ENCODE measurements at regions not wholly inside any gene's neighbourhood (a gene's known extent, or its start where the extent isn't known, plus 50 kb on each side); places are given as distances from the start of the nearest gene placed in this dataset.
"Not testable (repeated sequence)": the region's sequence is repeated elsewhere in the genome, so short reads cannot be mapped to it uniquely, and the experiment has no call there.

DNA sequence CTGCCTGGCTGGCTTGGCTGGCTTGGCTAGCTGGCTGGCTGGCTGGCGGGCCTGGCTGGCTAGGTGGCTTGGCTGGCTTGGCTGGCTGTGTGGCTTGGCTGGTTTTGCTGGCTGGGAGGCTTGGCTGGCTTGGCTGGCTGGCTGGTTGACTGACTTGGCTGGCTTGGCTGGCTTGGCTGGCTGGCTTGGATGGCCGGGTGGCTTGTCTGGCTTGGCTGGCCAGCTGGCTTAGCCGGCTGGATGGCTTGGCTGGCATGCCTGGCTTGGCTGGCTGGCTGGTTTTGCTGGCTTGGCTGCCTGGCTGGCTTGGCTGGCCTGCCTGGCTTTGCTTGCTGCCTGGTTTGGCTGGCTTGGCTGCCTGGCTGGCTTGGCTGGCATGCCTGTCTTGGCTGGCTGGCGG is 2817.3 kb downstream of the RPIA start:
- not testable (repeated sequence) for H3K9ac ChIP-seq (ENCODE audit: low read depth in 1 of 3, low read length in 3 of 3); H3K9me3 ChIP-seq (ENCODE audit: control insufficient read depth in 3 of 3, low read length in 3 of 3); H3K36me3 ChIP-seq (ENCODE audit: control insufficient read depth in 3 of 3, insufficient read depth in 3 of 3, low read length in 3 of 3)

DNA sequence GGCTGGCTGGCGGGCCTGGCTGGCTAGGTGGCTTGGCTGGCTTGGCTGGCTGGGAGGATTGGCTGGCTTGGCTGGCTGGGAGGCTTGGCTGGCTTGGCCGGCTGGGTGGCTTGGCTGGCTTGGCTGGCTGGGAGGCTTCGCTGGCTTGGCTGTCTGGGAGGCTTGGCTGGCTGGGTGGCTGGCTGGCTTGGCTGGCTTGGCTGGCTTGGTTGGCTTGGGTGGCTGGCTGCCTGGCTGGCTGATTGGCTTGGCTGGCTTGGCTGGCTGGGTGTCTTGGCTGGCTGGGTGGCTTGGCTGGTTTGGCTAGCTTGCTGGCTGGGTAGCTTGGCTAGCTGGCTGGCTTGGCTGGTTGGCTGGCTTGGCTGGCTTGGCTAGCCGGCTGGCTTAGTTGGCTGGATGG is 2817.8 kb downstream of the RPIA start:
- not testable (repeated sequence) for H3K27me3 ChIP-seq (ENCODE audit: control insufficient read depth in 3 of 3, insufficient read depth in 3 of 3, low read length in 3 of 3); H3K9ac ChIP-seq (ENCODE audit: low read depth in 1 of 3, low read length in 3 of 3); H3K27ac ChIP-seq (ENCODE audit: low read depth, low read length); H3K9me3 ChIP-seq (ENCODE audit: control insufficient read depth in 3 of 3, low read length in 3 of 3); H3K4me1 ChIP-seq (ENCODE audit: control insufficient read depth in 3 of 3, insufficient read depth in 3 of 3, low read length in 3 of 3); H3K4me3 ChIP-seq (ENCODE audit: low read length in 3 of 3); H3K36me3 ChIP-seq (ENCODE audit: control insufficient read depth in 3 of 3, insufficient read depth in 3 of 3, low read length in 3 of 3)

More for the DNA sequence above, 2817.3 kb downstream of the RPIA start:
- H3K4me3 ChIP-seq (ENCODE audit: low read length in 3 of 3); H3K27me3 ChIP-seq (ENCODE audit: control insufficient read depth in 3 of 3, insufficient read depth in 3 of 3, low read length in 3 of 3); H3K4me1 ChIP-seq (ENCODE audit: control insufficient read depth in 3 of 3, insufficient read depth in 3 of 3, low read length in 3 of 3); H3K27ac ChIP-seq (ENCODE audit: low read depth, low read length): not testable (repeated sequence)

DNA sequence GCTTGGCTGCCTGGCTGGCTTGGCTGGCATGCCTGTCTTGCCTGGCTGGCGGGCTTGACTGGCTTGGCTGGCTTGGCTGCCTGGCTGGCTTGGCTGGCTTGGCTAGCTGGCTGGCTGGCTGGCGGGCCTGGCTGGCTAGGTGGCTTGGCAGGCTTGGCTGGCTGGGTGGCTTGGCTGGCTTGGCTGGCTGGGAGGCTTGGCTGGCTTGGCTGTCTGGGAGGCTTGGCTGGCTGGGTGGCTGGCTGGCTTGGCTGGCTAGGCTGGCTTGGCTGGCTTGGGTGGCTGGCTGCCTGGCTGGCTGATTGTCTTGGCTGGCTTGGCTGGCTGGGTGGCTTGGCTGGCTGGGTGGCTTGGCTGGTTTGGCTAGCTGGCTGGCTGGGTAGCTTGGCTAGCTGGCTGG is 2819.7 kb downstream of the RPIA start:
- H3K27ac ChIP-seq (ENCODE audit: low read depth, low read length); H3K4me1 ChIP-seq (ENCODE audit: control insufficient read depth in 3 of 3, insufficient read depth in 3 of 3, low read length in 3 of 3); H3K4me3 ChIP-seq (ENCODE audit: low read length in 3 of 3); H3K9ac ChIP-seq (ENCODE audit: low read depth in 1 of 3, low read length in 3 of 3); H3K27me3 ChIP-seq (ENCODE audit: control insufficient read depth in 3 of 3, insufficient read depth in 3 of 3, low read length in 3 of 3); H3K9me3 ChIP-seq (ENCODE audit: control insufficient read depth in 3 of 3, low read length in 3 of 3); H3K36me3 ChIP-seq (ENCODE audit: control insufficient read depth in 3 of 3, insufficient read depth in 3 of 3, low read length in 3 of 3): not testable (repeated sequence)

DNA sequence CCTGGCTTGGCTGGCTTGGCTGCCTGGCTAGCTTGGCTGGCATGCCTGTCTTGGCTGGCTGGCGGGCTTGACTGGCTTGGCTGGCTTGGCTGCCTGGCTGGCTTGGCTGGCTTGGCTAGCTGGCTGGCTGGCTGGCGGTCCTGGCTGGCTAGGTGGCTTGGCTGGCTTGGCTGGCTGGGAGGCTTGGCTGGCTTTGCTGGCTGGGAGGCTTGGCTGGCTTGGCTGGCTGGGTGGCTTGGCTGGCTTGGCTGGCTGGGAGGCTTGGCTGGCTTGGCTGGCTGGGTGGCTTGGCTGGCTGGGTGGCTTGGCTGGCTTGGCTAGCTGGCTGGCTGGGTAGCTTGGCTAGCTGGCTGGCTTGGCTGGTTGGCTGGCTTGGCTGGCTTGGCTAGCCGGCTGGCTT is 2824.5 kb downstream of the RPIA start:
- not testable (repeated sequence) for H3K9me3 ChIP-seq (ENCODE audit: control insufficient read depth in 3 of 3, low read length in 3 of 3); H3K4me1 ChIP-seq (ENCODE audit: control insufficient read depth in 3 of 3, insufficient read depth in 3 of 3, low read length in 3 of 3); H3K4me3 ChIP-seq (ENCODE audit: low read length in 3 of 3); H3K27ac ChIP-seq (ENCODE audit: low read depth, low read length); H3K36me3 ChIP-seq (ENCODE audit: control insufficient read depth in 3 of 3, insufficient read depth in 3 of 3, low read length in 3 of 3); H3K9ac ChIP-seq (ENCODE audit: low read depth in 1 of 3, low read length in 3 of 3); H3K27me3 ChIP-seq (ENCODE audit: control insufficient read depth in 3 of 3, insufficient read depth in 3 of 3, low read length in 3 of 3)

DNA sequence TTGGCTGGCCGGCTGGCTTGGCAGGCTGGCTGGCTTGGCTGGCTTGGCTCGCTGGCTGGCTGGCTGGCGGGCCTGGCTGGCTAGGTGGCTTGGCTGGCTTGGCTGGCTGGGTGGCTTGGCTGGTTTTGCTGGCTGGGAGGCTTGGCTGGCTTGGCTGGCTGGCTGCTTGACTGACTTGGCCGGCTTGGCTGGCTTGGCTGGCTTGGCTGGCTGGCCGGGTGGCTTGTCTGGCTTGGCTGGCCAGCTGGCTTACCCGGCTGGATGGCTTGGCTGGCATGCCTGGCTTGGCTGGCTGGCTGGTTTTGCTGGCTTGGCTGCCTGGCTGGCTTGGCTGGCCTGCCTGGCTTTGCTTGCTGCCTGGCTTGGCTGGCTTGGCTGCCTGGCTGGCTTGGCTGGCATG is 2825.2 kb downstream of the RPIA start:
- H3K9ac ChIP-seq (ENCODE audit: low read depth in 1 of 3, low read length in 3 of 3); H3K36me3 ChIP-seq (ENCODE audit: control insufficient read depth in 3 of 3, insufficient read depth in 3 of 3, low read length in 3 of 3); H3K4me3 ChIP-seq (ENCODE audit: low read length in 3 of 3); H3K27ac ChIP-seq (ENCODE audit: low read depth, low read length); H3K27me3 ChIP-seq (ENCODE audit: control insufficient read depth in 3 of 3, insufficient read depth in 3 of 3, low read length in 3 of 3); H3K4me1 ChIP-seq (ENCODE audit: control insufficient read depth in 3 of 3, insufficient read depth in 3 of 3, low read length in 3 of 3); H3K9me3 ChIP-seq (ENCODE audit: control insufficient read depth in 3 of 3, low read length in 3 of 3): not testable (repeated sequence)

DNA sequence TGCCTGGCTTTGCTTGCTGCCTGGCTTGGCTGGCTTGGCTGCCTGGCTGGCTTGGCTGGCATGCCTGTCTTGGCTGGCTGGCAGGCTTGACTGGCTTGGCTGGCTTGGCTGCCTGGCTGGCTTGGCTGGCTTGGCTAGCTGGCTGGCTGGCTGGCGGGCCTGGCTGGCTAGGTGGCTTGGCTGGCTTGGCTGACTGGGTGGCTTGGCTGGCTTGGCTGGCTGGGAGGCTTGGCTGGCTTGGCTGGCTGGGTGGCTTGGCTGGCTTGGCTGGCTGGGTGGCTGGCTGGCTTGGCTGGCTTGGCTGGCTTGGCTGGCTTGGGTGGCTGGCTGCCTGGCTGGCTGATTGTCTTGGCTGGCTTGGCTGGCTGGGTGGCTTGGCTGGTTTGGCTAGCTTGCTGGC is 2826.4 kb downstream of the RPIA start:
- not testable (repeated sequence) for H3K27me3 ChIP-seq (ENCODE audit: control insufficient read depth in 3 of 3, insufficient read depth in 3 of 3, low read length in 3 of 3); H3K4me3 ChIP-seq (ENCODE audit: low read length in 3 of 3); H3K4me1 ChIP-seq (ENCODE audit: control insufficient read depth in 3 of 3, insufficient read depth in 3 of 3, low read length in 3 of 3); H3K9me3 ChIP-seq (ENCODE audit: control insufficient read depth in 3 of 3, low read length in 3 of 3); H3K36me3 ChIP-seq (ENCODE audit: control insufficient read depth in 3 of 3, insufficient read depth in 3 of 3, low read length in 3 of 3); H3K9ac ChIP-seq (ENCODE audit: low read depth in 1 of 3, low read length in 3 of 3); H3K27ac ChIP-seq (ENCODE audit: low read depth, low read length)

DNA sequence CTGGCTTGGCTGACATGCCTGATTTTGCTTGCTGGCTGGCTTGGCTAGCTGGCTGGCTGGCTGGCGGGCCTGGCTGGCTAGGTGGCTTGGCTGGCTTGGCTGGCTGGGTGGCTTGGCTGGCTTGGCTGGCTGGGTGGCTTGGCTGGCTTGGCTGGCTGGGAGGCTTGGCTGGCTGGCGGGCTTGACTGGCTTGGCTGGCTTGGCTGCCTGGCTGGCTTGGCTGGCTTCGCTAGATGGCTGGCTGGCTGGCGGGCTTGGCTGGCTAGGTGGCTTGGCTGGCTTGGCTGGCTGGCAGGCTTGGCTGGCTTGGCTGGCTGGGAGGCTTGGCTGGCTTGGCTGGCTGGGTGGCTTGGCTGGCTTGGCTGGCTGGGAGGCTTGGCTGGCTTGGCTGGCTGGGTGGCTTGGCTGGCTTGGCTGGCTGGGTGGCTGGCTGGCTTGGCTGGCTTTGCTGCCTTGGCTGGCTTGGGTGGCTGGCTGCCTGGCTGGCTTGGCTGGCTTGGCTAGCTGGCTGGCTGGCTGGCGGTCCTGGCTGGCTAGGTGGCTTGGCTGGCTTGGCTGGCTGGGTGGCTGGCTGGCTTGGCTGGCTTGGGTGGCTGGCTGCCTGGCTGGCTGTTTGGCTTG is 2827.0 kb downstream of the RPIA start:
- not testable (repeated sequence) for H3K9ac ChIP-seq (ENCODE audit: low read depth in 1 of 3, low read length in 3 of 3); H3K36me3 ChIP-seq (ENCODE audit: control insufficient read depth in 3 of 3, insufficient read depth in 3 of 3, low read length in 3 of 3); H3K27me3 ChIP-seq (ENCODE audit: control insufficient read depth in 3 of 3, insufficient read depth in 3 of 3, low read length in 3 of 3)

DNA sequence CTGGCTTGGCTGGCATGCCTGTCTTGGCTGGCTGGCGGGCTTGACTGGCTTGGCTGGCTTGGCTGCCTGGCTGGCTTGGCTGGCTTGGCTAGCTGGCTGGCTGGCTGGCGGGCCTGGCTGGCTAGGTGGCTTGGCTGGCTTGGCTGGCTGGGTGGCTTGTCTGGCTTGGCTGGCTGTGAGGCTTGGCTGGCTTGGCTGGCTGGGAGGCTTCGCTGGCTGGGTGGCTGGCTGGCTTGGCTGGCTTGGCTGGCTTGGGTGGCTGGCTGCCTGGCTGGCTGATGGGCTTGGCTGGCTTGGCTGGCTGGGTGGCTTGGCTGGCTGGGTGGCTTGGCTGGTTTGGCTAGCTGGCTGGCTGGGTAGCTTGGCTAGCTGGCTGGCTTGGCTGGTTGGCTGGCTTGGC is 2827.9 kb downstream of the RPIA start:
- not testable (repeated sequence) for H3K36me3 ChIP-seq (ENCODE audit: control insufficient read depth in 3 of 3, insufficient read depth in 3 of 3, low read length in 3 of 3); H3K4me1 ChIP-seq (ENCODE audit: control insufficient read depth in 3 of 3, insufficient read depth in 3 of 3, low read length in 3 of 3); H3K27ac ChIP-seq (ENCODE audit: low read depth, low read length); H3K27me3 ChIP-seq (ENCODE audit: control insufficient read depth in 3 of 3, insufficient read depth in 3 of 3, low read length in 3 of 3); H3K4me3 ChIP-seq (ENCODE audit: low read length in 3 of 3); H3K9ac ChIP-seq (ENCODE audit: low read depth in 1 of 3, low read length in 3 of 3); H3K9me3 ChIP-seq (ENCODE audit: control insufficient read depth in 3 of 3, low read length in 3 of 3)

More for the DNA sequence above, 2827.0 kb downstream of the RPIA start:
- H3K4me3 ChIP-seq (ENCODE audit: low read length in 3 of 3); H3K9me3 ChIP-seq (ENCODE audit: control insufficient read depth in 3 of 3, low read length in 3 of 3); H3K4me1 ChIP-seq (ENCODE audit: control insufficient read depth in 3 of 3, insufficient read depth in 3 of 3, low read length in 3 of 3); H3K27ac ChIP-seq (ENCODE audit: low read depth, low read length): not testable (repeated sequence)

DNA sequence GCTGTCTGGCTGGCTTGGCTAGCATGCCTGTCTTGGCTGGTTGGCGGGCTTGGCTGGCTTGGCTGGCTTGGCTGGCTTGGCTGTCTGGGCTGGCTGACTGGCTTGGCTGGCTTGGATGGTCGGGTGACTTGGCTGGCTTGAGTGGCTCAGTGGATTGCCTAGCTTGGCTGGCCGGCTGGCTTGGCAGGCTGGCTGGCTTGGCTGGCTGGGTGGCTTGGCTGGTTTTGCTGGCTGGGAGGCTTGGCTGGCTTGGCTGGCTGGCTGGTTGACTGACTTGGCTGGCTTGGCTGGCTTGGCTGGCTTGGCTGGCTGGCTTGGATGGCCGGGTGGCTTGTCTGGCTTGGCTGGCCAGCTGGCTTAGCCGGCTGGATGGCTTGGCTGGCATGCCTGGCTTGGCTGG is 2828.4 kb downstream of the RPIA start:
- H3K9ac ChIP-seq (ENCODE audit: low read depth in 1 of 3, low read length in 3 of 3); H3K4me3 ChIP-seq (ENCODE audit: low read length in 3 of 3); H3K27ac ChIP-seq (ENCODE audit: low read depth, low read length); H3K36me3 ChIP-seq (ENCODE audit: control insufficient read depth in 3 of 3, insufficient read depth in 3 of 3, low read length in 3 of 3); H3K9me3 ChIP-seq (ENCODE audit: control insufficient read depth in 3 of 3, low read length in 3 of 3); H3K4me1 ChIP-seq (ENCODE audit: control insufficient read depth in 3 of 3, insufficient read depth in 3 of 3, low read length in 3 of 3); H3K27me3 ChIP-seq (ENCODE audit: control insufficient read depth in 3 of 3, insufficient read depth in 3 of 3, low read length in 3 of 3): not testable (repeated sequence)

DNA sequence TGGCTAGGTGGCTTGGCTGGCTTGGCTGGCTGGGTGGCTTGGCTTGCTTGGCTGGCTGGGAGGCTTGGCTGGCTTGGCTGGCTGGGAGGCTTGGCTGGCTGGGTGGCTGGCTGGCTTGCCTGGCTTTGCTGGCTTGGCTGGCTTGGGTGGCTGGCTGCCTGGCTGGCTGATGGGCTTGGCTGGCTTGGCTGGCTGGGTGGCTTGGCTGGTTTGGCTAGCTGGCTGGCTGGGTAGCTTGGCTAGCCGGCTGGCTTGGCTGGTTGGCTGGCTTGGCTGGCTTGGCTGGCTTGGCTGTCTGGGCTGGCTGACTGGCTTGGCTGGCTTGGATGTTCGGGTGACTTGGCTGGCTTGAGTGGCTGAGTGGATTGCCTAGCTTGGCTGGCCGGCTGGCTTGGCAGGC is 2829.1 kb downstream of the RPIA start:
- H3K27ac ChIP-seq (ENCODE audit: low read depth, low read length); H3K36me3 ChIP-seq (ENCODE audit: control insufficient read depth in 3 of 3, insufficient read depth in 3 of 3, low read length in 3 of 3); H3K9me3 ChIP-seq (ENCODE audit: control insufficient read depth in 3 of 3, low read length in 3 of 3); H3K27me3 ChIP-seq (ENCODE audit: control insufficient read depth in 3 of 3, insufficient read depth in 3 of 3, low read length in 3 of 3); H3K4me1 ChIP-seq (ENCODE audit: control insufficient read depth in 3 of 3, insufficient read depth in 3 of 3, low read length in 3 of 3); H3K4me3 ChIP-seq (ENCODE audit: low read length in 3 of 3); H3K9ac ChIP-seq (ENCODE audit: low read depth in 1 of 3, low read length in 3 of 3): not testable (repeated sequence)

DNA sequence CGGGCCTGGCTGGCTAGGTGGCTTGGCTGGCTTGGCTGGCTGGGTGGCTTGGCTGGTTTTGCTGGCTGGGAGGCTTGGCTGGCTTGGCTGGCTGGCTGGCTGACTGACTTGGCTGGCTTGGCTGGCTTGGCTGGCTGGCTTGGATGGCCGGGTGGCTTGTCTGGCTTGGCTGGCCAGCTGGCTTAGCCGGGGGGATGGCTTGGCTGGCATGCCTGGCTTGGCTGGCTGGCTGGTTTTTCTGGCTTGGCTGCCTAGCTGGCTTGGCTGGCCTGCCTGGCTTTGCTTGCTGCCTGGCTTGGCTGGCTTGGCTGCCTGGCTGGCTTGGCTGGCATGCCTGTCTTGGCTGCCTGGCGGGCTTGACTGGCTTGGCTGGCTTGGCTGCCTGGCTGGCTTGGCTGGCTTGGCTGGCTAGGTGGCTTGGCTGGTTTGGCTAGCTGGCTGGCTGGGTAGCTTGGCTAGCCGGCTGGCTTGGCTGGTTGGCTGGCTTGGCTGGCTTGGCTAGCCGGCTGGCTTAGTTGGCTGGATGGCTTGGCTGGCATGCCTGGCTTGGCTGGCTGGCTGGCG is 2829.6 kb downstream of the RPIA start:
- not testable (repeated sequence) for H3K36me3 ChIP-seq (ENCODE audit: control insufficient read depth in 3 of 3, insufficient read depth in 3 of 3, low read length in 3 of 3); H3K9ac ChIP-seq (ENCODE audit: low read depth in 1 of 3, low read length in 3 of 3)

More for the DNA sequence above, 2829.6 kb downstream of the RPIA start:
- H3K27me3 ChIP-seq (ENCODE audit: control insufficient read depth in 3 of 3, insufficient read depth in 3 of 3, low read length in 3 of 3); H3K4me1 ChIP-seq (ENCODE audit: control insufficient read depth in 3 of 3, insufficient read depth in 3 of 3, low read length in 3 of 3); H3K9me3 ChIP-seq (ENCODE audit: control insufficient read depth in 3 of 3, low read length in 3 of 3); H3K4me3 ChIP-seq (ENCODE audit: low read length in 3 of 3); H3K27ac ChIP-seq (ENCODE audit: low read depth, low read length): not testable (repeated sequence)
